ENCODE measurements at regions not wholly inside any gene's neighbourhood (a gene's known extent, or its start where the extent isn't known, plus 50 kb on each side); places are given as distances from the start of the nearest gene placed in this dataset.

- no peak for DNase-seq (ENCODE audit: low read depth in 2 of 2)
Observed at GRCh38 chr1:87719658-87720057, 391.0 kb downstream of the LMO4 start.

DNA sequence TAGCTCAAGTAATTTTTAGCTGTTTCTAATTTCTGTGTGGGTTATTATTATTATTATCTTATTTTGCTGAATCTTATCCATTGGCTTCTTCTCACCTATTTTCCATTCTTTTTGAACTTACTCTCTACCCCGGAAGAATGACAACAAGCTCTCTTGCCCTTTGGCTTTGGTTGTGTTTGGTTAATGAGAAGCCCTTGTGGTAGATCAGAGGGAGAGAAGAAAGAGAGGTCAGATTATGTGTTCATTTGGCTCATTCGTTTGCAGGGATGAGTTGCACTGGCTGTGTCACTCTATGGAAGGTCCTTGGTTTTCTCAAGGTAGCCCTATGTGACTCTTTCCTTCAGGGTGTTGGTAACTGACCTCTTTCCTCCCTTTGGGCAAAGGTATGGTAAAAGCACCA, 391.9 kb downstream of the LMO4 start:
- DNase-seq (ENCODE audit: low read depth in 2 of 2) = no peak

DNA sequence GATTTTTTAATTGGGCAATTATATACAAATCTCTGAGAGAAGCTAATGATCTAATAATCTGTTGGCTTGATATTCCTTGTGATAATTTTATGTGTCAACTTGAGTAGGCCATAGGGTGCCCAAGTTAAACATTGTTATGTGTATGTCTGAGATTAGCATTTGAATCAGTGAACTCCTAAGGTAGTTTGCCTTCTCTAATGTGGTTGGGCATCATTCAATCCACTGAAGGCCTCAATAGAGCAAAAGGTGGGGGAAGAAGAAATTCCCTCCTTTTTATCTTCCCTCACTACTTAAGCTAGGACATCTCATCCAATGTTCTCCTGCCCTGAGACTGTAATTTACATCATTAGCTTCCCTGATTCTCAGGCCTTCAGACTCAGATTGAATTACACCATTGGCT, 394.5 kb downstream of the LMO4 start:
- no peak for DNase-seq (ENCODE audit: low read depth in 2 of 2)

GRCh38 chr1:87728169-87728568, 399.5 kb downstream of the LMO4 start:
- DNase-seq (ENCODE audit: low read depth in 2 of 2) = no peak

- DNase-seq (ENCODE audit: low read depth in 2 of 2) = no peak
Observed at GRCh38 chr1:87730274-87731216, 401.9 kb downstream of the LMO4 start.

- DNase-seq (ENCODE audit: low read depth in 2 of 2) = no peak
Observed at GRCh38 chr1:87733386-87733785, 404.7 kb downstream of the LMO4 start.

DNA sequence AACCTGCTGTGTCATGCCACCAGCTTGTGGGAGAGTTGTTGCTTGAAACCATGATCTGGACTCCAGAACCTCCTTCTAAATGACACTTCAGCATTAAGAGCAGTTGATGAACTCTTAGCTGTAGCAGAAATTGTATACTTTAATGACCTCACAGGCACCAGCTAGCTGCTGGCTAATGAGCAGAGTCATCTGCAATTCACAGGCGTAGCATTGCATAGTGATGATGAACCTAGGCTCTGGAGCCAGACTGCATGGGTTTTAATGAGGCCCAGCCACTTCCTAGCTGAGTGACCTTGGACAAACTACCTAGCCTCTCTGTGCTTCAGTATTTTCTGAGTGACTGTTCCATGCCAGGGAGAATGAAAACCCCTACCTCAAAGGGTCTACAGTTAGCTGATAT, 407.1 kb downstream of the LMO4 start:
- DNase-seq (ENCODE audit: low read depth in 2 of 2) = no peak

- no peak for DNase-seq (ENCODE audit: low read depth in 2 of 2)
Observed at GRCh38 chr1:87739141-87739540, 410.5 kb downstream of the LMO4 start.

- no peak for DNase-seq (ENCODE audit: low read depth in 2 of 2)
Observed at GRCh38 chr1:87739704-87740103, 411.0 kb downstream of the LMO4 start.

DNA sequence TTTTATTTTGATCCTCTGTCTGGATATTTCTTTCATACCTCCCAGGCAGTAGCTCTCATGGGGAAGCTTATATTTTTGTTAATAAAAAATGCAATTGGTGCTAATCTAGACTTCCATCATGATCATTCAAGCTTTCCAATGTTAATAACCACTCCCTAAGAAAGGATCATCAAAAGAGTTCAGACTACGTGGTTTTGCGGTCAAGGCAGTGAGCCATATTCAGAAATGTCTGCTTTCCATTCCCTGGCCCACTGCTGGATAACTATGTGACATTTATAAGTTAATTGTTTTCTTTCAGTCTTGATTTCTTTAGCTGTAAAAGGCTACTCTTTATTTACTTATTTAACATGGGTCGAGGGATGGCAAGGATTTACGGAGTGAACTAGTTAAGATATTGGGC, 414.6 kb downstream of the LMO4 start:
- no peak for DNase-seq (ENCODE audit: low read depth in 2 of 2)

DNA sequence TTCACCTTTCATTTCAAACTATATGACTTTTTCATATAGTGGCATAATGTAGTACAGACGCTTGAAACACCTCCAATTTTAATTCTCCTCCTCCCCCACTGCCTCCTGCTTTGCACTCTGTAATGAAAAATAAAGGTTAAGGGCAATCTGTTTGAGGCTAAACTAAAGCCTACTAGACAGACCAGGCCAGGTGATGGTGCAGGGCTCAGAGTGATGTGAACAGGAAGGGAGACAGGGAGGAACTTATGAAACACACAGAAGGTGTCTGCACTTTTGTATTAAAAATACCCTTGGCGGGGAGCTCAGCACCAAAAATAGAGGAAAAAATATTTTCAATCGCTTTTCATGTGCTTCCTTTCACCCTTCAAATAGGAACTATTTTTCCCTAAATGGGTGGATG, 415.4 kb downstream of the LMO4 start:
- no peak for DNase-seq (ENCODE audit: low read depth in 2 of 2)

GRCh38 chr1:87744763-87745162, 416.1 kb downstream of the LMO4 start:
- no peak for DNase-seq (ENCODE audit: low read depth in 2 of 2)

- no peak for DNase-seq (ENCODE audit: low read depth in 2 of 2)
Observed at GRCh38 chr1:87753366-87753765, 424.7 kb downstream of the LMO4 start.

DNA sequence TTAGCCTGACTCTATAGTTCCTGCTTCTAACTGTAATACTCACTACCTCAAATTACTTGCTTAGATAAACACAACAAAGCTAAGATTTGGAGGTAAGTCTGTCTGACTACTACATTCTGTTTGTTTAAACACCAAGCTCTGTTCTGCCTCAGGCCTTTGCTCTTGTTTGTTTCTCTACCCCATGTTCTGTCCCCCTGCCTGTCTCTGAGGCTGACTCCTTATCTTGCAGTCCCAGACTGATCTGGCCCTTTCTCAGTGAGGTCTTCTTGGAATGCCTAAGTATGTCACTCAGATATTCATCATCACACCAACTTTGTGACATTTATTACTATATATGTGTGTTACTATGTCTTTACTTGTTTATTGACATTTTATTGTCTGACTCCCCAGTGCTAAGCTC, 425.5 kb downstream of the LMO4 start:
- DNase-seq (ENCODE audit: low read depth in 2 of 2) = no peak

GRCh38 chr1:87757676-87758075, 429.0 kb downstream of the LMO4 start:
- DNase-seq (ENCODE audit: low read depth in 2 of 2) = no peak

- no peak for DNase-seq (ENCODE audit: low read depth in 2 of 2)
Observed at GRCh38 chr1:87759421-87760087, 430.9 kb downstream of the LMO4 start.

GRCh38 chr1:87760155-87760554, 431.5 kb downstream of the LMO4 start:
- DNase-seq (ENCODE audit: low read depth in 2 of 2) = no peak

DNA sequence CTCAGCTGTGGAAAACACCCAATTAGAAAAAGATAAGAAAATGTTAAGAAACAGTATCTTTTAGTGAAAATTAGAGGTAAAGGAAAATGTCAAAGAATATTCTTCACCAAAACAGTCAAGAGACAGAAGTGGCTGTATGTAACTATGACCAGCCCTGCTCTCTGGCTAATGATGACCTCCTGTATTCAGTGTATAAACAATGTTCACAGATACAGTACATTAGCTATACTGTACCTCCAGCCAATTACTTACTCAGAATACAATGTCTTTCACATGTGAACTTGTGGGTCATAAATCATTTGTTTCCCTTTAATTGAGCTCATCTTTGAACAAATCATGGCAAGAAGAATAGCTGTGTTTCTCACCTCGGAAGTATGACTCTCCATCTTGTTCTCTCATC, 432.0 kb downstream of the LMO4 start:
- no peak for DNase-seq (ENCODE audit: low read depth in 2 of 2)

- DNase-seq (ENCODE audit: low read depth in 2 of 2) = no peak
Observed at GRCh38 chr1:87763483-87763882, 434.8 kb downstream of the LMO4 start.

DNA sequence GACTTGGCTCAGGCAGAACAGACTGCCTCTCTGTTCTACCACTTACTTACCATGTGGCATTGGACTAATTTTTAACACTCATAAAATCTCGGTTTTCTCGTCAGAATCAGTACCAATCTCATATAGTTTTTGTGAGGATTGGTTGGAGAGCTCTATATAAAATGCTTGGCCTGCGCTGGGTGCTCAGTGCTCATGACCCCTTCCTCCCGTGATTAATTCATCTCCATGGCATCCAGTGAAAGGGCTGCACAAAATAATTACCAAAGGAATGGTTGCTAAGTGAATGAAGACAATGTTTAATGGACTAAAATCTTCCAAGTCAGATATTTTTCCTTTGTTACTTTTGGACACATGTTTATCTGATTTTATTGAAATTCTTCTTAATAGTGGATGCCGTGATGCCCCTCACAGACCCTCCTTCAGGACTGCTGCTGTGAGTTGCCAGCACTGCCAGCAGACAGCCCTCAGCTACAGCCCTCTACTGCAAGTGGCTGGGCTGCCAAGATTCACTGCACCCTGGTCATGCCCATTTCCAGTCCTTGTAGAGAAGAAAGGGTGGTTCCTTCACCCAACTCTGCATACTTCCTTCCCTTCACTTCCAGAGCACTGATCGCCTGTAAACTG, 436.5 kb downstream of the LMO4 start:
- no peak for DNase-seq (ENCODE audit: low read depth in 2 of 2)

- DNase-seq (ENCODE audit: low read depth in 2 of 2) = no peak
Observed at GRCh38 chr1:87765681-87766070, 437.0 kb downstream of the LMO4 start.

- no peak for DNase-seq (ENCODE audit: low read depth in 2 of 2)
Observed at GRCh38 chr1:87766737-87767136, 438.1 kb downstream of the LMO4 start.

DNA sequence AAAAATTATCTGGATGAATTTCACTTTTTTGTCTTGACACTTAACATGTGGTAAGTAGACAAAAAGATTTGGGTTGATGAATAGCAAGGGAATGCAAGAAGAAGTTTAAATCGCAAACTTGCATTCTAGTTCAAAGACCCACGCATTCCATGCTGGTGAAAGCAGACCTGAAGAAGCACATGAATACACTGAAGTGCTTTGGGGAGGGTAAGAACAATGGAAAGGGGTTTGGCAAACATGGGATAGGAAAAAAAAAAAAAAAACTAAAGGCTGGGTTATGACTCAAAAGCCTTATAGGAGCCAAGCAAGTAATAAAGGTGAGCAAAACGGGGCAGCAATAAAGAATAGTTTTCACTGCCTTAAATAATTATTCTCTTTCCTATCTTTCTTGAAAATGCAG, 450.2 kb downstream of the LMO4 start:
- no peak for DNase-seq (ENCODE audit: low read depth in 2 of 2)

All from stimulated activated CD4-positive, alpha-beta T cell treated with anti-CD3 and anti-CD28 coated beads, Interleukin-12 subunit alpha, Interleukin-12 subunit beta, amount 100 ng/mL, for 24 hours (primary cell).